NCI-H446 treated with DMSO at 0.1 percent for 48 hours (cell line): ENCODE measurements at regions not wholly inside any gene's neighbourhood (a gene's known extent, or its start where the extent isn't known, plus 50 kb on each side); places are given as distances from the start of the nearest gene placed in this dataset.
"Not testable (repeated sequence)": the region's sequence is repeated elsewhere in the genome, so short reads cannot be mapped to it uniquely, and the experiment has no call there.

Source experiments
- DNase-seq: peaks from one replicate; lab custom pipeline; 2025; lab: John Stamatoyannopoulos, UW

DNA sequence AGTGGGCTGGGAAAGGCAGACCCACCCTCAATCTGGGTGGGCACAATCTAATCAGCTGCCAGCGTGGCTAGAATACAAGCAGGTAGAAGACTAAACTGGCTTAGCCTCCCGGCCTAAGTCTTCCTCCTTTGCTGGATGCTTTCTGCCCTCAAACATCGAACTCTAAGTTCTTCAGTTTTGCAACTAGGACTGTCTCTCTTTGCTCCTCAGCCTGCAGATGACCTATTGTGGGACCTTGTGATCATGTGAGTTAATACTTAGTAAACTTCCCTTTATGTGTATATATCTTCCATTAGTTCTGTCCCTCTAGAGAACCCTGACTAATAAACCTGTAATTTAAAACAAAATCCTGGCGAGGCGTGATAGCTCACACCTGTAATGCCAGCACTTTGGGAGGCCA is 51.8 kb upstream of the SLC39A8 start:
- not testable (repeated sequence) for DNase-seq

DNA sequence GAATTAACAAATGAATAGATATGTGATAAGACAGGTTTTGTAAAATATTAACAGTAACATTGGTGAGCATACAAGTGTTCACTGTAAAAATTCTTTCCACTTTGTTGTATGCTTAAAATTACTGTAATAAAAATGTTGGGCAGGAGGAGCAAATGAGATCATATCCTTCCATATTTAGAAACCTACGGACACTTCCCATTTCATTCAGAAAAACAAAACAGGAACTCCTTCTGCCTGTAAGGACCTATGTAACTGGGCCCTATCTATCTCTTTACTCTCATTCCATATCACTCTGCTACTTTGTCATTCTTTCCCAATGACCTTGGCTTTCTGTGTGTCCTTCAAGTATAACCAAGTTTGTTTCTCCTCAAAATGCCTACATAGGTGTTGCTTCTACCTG is 53.7 kb upstream of the SLC39A8 start:
- no peak for DNase-seq

DNA sequence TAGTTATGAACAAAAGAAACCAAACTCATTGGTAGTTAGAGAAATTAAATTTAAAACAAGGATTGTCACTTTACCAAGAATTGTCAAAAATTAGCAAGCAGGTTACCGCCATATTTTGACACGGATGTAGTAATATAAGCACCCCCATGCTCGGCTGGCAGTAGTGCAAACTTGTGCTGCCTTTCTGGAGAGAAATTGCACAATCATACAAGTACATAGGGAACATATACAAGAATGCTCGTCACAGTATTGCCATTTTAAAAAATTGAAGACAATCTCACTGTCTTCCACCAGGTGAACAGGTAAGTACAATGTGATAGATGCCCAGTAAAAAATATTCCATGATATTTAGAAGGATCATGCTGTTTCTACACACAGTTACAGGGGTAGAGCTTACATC is 55.6 kb upstream of the SLC39A8 start:
- DNase-seq, result no peak

DNA sequence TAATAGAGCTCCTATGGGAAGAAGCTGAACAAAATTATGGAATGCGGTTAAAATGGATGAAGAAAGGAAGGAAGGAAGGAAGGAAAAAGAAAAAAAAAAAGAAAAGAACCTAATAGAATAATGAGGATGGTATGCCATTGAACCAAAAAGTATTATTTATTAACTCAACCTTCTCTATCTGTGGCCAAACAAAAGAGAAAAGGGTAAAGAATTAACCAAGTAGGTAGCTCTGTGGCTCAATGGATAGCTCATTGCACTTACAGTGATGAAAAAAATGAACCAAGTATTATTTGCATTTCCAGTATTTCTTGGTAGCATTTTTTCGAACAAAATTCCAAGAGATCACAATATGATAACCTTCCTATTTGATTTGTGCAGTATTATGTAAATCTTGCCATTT is 56.9 kb upstream of the SLC39A8 start:
- no peak for DNase-seq

DNA sequence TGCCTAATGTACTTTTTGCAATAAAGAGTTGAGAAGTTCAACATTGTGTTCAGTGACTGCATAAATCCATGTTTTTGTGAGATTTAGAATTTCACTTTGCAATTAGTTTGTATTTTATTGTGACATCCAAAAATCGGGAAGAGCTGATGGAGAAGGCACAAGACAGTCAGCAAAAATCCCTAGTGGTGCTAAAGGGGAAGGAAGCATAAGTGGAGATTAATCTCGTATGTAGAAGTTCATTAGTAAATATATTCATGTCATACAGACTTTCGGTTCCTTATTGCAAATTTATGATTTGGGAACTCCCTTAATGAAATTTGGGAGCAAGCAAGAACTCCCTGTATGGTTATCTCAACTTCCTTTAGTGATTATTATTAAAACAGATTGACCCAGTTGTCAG is 57.8 kb upstream of the SLC39A8 start:
- DNase-seq, result no peak

DNA sequence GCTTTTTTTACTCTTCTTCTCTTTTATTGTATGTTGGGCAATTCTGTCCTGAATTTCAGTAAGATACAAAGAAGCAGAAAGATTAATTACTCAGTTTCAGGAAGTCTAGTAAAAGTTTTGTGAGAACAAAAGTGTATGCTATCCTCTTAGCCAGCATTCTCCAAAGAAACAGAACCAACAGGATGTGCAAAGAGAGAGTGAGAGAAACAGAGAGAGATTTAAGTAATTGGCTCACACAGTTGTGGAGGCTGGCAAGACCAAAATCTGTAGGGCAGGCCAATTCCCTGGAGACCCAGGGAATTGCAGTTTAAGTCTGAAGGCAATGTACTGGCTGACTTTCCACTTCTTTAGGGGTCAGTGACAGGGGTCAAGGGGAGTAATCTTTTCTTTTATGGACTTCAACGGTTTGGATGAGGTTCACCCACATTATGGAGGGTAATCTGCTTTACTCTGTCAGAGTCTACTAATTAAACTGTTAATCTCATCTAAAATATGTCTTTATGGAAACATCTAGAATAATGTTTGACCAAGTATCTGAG is 59.2 kb upstream of the SLC39A8 start:
- DNase-seq, result no peak

DNA sequence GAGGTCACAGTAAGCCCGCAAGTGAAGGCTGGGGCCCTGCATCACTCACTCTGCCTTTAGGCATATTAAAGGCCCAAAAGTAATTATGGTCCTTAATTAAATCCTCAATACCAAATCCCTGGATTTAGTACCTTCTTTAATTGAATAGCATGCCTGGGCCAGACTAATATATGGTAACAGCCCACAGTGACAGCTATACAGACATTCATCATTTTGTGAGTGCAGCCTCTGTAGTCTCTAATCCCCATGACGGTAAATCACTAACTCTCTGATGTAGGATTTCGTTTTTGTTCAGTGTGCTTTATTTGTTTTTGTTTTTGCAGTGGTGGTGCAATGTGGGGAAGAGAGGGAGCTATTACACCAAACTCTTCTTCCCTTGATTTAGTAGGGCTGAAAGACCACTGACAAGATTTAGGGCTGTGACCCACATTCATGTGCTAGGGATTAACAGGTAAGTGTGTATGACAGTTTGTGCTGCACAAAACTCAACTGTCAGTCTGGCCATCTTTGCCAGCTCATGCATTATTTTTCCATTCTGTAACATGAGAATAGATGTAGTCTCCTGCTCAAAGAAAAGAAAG is 60.6 kb upstream of the SLC39A8 start:
- no peak for DNase-seq

DNA sequence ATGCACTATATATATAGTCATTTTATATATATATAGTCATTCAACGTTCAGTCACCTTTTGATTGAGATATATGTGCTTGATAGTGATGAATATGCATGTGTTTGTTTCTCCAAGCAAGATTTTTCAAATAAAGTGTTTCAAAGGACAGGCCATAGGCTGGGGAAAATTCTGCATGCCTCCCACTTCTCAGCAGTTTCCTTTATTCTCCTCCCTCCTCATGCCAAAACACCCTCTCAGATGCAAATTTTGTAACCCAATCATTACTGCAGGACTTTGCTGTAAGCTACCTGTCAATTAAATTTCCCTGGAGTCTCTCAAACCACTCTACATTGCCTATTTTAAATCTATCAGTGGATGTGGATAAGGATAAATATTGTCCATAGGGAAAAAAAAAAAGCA is 65.6 kb upstream of the SLC39A8 start:
- DNase-seq, result not testable (repeated sequence)

DNA sequence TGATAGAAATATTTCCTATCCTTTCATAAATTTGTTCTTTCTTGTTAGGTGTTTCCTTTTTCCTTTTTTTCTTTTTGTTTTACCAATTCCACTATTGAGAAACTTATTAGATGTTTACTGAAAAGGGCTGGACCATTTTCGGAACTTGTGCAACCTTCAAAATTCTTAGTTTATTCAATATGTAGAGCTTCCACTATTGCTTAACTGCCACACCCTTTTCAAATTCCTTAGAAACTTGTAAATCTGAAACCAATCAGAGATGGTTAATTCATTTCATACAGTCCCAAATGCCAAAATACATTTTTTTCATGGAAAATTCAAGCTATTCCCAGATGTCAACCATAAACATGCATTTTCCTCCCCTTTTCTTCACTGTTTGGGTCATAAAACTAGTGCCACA is 66.1 kb upstream of the SLC39A8 start:
- no peak for DNase-seq

DNA sequence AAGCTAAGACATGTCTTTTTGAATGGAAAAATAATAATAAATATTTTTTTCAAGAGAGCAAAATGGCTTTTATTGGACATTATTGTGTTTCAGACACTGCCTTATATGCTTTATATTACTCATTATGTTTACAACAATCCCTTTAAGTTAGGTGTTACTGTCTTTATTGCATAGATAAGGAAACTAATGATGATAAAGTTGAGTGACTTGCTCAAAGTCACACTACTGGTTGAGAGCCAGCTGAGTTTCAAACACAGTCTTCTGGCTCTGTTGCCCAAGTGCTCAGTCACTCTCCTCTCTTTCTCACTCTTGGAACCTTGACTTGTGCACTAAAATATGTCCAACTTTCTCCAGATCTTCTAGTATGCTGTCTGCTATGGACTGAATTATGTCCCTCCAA is 71.5 kb upstream of the SLC39A8 start:
- DNase-seq, result no peak

DNA sequence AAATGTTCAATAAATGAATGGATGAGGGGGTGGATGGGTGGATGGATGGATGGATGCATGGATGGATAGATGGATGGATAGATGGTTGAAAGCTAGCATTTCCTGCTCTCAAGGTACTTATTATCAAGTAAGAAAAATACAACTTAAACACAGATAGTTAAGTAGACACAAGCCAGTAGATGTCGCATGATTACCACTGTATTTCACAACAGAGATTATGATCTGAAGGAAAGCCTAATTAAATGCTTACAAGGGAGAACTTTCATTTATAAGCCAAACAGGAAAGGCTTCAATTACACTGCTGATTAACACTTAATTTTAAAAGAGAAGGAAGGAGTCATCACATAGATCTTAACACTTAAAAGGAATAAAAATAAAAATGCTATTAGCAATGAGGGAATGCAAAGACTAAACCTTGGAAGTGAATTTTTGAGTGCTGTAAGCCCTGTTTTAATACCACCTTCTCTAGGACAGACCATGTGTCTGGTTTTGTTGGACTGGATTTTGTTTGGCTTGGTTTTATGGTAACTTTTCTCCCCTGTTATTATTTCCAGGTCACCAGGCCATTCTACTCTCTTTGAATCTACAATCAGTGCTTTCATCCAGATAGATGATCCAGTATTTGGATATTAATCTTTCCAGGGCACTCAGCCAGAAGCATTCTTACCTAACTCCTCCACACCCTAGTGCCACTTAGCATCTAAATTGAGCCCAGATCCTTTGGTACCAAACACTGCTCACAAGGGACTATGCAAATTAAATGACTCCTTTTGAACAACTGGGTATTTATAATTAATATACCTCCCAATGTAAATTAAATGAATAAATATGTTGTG is 75.5 kb upstream of the SLC39A8 start:
- no peak for DNase-seq

DNA sequence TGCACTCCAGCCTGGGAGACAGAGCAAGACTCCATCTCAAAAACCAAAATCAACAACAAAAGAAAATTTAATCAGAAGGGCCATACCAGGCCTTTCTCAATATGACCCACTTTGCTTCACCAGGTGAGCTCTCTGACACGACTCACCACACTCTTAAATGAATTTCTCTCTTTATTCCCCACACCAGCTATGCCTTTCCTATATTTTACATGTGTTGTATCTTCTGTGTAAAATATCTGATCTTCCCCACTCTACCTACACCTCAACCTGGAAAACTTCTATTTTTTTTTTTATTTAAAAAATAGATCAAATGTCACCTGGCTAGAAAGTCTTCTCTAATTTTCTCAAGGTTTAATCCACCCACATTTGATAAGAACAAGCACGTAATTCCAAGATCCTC is 77.6 kb upstream of the SLC39A8 start:
- no peak for DNase-seq

DNA sequence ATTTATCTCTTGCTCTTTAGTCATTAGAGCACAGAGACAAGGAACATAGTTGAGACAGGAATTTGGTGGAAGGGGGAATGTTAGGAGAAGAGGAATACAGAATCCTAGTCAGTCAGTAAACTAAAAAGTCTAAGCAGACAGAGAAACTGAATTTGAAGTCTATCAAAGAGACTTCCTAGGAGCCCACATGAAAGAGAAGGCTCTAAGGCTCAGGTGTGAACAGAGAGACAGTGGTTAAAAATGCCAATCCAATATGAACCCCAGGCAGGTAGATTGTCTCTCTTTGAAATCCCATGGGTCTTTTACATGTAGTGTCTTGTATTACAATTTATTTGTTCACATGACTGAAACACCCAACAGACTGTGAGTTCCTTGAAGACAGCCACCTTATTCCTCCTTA is 77.8 kb upstream of the NFKB1 start:
- no peak for DNase-seq

DNA sequence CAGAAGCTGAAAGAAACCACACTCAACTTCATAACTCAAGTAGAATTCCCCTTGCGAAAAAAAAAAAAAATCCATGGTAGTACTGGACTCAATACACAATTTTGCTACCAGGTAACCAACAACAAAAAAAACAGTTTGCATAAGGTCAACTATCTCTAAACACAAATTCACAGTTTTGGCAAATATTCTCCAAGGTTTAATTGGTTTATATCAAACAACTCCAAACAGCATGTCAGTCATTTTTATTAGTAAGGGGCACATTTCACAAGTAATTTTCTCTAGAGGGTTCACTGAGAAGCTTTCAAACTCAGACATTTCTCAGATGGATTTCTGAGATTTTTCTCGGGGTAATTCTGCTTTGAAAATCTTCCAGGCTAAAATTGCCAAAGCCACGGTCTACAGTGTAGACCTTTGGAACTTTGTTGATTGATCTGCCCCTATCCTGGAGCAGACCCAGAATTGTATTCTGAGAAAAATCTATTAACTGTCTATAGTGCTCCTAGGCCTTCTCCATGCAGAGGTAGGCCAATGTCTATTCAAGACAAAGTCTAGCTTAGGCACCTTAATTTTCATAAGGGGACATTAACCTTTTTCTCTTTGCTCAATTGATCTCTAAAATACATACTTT is 73.7 kb upstream of the NFKB1 start:
- DNase-seq, result no peak

DNA sequence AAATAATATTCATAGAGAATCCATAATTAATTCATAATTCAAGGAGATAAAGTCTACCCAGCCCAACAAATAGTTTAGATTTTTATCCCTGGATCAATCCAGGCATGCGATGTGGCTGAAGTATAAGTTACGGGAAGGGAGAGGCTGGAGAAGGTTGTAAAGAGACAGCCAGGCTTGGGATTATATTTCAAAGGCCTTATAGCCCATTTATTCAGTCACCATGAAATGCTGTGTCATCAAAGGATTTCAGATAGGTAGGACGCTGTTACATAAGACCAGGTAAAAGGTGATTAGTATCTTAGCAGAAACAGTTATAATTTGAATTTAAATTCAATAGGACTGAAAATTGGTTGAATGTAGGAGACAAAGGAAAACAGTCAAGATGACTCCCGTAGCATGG is 73.0 kb upstream of the NFKB1 start:
- no peak for DNase-seq

DNA sequence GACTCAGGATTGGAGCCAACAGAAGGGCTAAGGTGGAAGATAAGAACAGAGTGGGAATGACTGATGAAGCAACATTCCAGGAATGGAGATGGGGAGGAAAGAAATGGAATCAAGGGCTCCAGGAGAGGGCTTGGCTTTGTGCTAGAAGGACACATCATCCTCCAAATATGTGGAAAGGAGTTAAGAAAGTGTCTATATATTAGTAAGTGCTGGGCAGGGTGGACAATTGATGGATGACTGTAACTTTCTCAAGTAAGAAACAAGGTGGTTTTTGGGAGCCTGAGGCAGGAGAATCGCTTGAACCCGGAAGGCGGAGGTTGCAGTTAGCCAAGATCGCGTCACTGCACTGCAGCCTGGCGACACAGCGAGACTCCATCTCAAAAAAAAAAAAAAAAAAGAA is 71.6 kb upstream of the NFKB1 start:
- no peak for DNase-seq

DNA sequence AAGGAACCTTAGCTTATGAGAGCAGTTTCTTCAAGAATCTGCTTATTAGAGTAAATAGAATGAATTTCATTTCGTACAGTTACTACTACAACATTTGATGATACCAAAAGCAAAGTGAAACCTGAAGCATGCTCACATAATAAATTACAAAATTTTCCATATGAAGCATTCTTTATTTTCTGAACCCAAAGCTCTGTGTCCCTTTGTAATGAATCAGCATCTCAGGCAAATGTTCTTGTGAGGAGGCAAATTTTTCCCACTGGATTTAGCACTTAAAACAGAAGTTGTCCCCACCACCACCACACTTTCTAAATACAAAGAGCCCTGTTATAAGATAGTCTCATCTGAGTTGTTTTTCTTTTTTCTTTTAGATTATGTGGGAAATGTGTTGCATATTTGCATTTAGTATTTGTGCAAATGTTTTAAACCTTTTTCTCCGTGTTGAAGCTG is 70.7 kb upstream of the NFKB1 start:
- DNase-seq, result no peak

DNA sequence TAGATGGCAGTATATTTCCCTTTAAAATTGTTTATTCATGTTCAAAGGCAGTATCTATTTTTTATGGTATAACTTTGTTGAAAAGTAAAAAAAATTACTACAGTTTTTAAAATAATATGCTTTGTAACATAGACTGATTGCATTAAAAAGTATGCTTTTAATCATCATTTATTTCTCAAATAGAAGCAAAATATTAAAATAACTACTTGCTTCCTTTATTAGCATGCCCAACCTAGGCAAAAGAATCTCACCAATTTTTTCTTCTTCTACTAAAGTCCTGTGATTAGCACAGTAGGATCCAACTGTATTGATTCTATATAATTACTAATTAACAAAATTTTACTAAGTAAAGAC is 69.6 kb upstream of the NFKB1 start:
- no peak for DNase-seq

DNA sequence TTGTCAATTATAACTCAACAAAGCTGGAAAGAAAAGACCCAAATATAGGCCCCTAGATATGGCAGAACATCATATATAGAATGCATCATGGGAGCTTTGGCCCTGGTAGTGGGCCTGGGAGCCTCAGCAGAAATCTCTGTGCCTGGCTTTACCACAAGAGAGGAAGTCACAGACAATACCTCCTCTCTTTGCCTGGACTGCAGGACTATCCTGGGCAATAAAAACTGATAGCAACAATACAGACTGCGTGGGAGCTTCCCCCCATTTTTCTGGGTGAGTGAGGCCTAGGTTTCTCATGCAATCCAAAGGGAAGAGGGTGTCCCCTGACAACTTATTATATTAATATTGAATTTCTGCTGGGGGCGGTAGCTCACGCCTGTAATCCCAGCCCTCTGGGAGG is 64.0 kb upstream of the NFKB1 start:
- no peak for DNase-seq

DNA sequence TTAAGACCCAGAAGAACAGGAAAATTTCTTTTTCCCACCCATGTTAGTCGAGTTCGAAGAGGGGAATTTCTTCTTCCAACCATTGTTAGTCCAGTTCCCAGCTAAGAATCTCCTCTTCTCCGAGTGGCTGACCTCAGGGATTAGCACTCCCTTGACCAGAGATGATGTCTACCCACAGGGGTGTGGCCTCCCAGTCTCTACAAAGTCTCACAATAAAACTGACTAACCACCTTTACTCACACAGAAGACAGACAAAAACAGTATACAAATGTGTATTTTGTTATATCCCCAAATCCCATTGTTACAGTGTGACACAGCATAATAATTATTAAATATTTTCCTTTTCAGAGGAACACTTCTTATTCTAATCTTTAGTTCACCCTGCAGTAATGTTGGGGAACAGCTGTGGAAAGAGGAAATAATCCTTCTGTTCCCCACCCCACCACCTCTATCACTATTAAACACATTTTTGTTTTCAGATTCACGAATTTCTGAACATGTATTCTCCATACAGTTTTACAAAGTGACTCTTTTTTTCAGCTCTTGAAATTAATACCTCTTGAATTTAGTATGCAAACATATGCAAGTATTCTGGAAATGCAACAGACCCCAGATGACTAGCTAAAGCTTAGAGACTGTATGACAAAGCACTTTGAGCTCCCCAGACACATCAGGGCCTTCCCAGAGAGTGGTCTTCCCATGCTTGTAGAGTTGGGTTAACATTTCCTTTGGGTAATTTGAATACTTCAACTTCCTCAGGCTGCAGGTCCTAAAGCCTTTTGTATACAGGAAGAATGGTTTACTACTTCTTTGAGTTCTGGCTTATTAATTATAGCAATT is 62.5 kb upstream of the NFKB1 start:
- DNase-seq, result no peak

DNA sequence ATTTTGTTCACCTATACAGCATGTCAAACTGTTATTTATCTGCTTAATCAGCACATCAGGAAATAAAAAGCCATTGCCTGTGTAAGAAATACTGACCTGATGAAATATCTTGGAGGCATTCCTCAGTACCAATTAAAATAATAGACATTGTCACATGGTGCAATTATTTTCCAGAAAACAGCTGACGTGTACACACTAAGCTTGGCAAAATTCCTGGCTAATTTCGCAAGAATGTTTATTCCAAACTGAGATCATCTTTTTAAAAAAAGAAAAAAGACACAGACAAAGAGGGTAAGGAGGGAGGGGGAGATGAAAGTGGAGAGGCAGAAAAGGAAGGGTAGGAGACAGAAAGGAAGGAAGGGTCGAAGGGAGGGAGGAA is 61.9 kb upstream of the NFKB1 start:
- DNase-seq, result peak; percentile 76

DNA sequence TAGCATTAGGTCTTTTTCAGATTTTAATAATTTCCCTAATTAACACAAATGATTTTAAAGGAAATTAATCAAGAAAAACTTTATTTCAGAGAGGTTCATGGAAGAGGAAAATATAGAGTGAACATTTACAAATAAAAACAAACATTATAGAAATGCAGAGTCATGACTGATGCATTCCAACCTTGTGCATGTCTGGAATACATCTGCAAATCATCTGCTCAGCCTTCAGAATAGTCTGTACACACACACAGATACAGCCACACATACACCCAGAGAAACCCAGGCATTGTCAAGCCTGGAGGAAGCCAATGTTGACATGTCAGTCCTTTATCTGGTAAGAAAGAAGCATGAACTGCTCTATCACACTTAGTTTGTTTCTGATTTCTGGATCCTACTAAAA is 61.3 kb upstream of the NFKB1 start:
- no peak for DNase-seq
